WTC11 (cell line): ENCODE measurements at regions not wholly inside any gene's neighbourhood (a gene's known extent, or its start where the extent isn't known, plus 50 kb on each side); places are given as distances from the start of the nearest gene placed in this dataset.

ENCODE experiments used
- ATAC-seq: fragments of 200-7000 bp; cut with Tn5 transposase; 2 replicates; pipeline ENCODE4 v1.10.0; 2021; ENCODE audit warnings: mild to moderate bottlenecking, moderate library complexity
- CTCF ChIA-PET: fragments of 300-600 bp; sonication (Branson Sonifier 250); formaldehyde crosslinking; loops from one replicate; lab custom pipeline; 2021; ENCODE audit warnings: antibody characterized with exemption; lab: Charles Lee
- POLR2A ChIA-PET: fragments of 350-600 bp; sonication (Branson Sonifier 250); formaldehyde crosslinking; loops from one replicate; lab custom pipeline; 2021; ENCODE audit warnings: antibody characterized with exemption; lab: Charles Lee
- DNase-seq: peaks from one replicate; pipeline ENCODE4 v3.0.0; 2021; ENCODE audit warnings: low spot score
- H3K27ac Mint-ChIP-seq: 2 replicates; pipeline ENCODE4 v1.8.0; 2021; ENCODE audit warnings: mixed read lengths
- H3K27me3 Mint-ChIP-seq: 2 replicates; pipeline ENCODE4 v1.8.0; 2021; ENCODE audit warnings: low read depth, mild to moderate bottlenecking, moderate library complexity, mixed read lengths
- H3K36me3 Mint-ChIP-seq: 2 replicates; pipeline ENCODE4 v1.8.0; 2021; ENCODE audit warnings: mixed read lengths
- H3K4me1 Mint-ChIP-seq: 2 replicates; pipeline ENCODE4 v1.8.0; 2022; ENCODE audit warnings: mixed read lengths
- H3K4me3 Mint-ChIP-seq: 2 replicates; pipeline ENCODE4 v1.8.0; 2021; ENCODE audit warnings: mild to moderate bottlenecking, moderate library complexity, mixed read lengths
- H3K9me3 Mint-ChIP-seq: 2 replicates; pipeline ENCODE4 v1.8.0; 2021; ENCODE audit warnings: mixed read lengths
- ATF6 ChIP-seq: sonication (generic); formaldehyde crosslinking; IDR thresholded peaks from 2 replicates; pipeline ENCODE4 v1.8.1; 2023; ENCODE audit warnings: mild to moderate bottlenecking, missing genetic modification reagents
- FOXP1 ChIP-seq: sonication (generic); formaldehyde crosslinking; IDR thresholded peaks from 2 replicates; pipeline ENCODE4 v1.8.0; 2022; ENCODE audit warnings: missing genetic modification reagents, mild to moderate bottlenecking, moderate library complexity, borderline replicate concordance
- GABPB1 ChIP-seq: sonication (generic); formaldehyde crosslinking; IDR thresholded peaks from 2 replicates; pipeline ENCODE4 v1.8.1; 2023; ENCODE audit warnings: mild to moderate bottlenecking, missing genetic modification reagents
- HMGXB4 ChIP-seq: sonication (generic); formaldehyde crosslinking; IDR thresholded peaks from 2 replicates; pipeline ENCODE4 v1.8.1; 2023; ENCODE audit warnings: mild to moderate bottlenecking, moderate library complexity, missing genetic modification reagents
- MAX ChIP-seq: sonication (generic); formaldehyde crosslinking; IDR thresholded peaks from 2 replicates; pipeline ENCODE4 v1.8.0; 2022; ENCODE audit warnings: mild to moderate bottlenecking, missing genetic modification reagents
- MLX ChIP-seq: sonication (generic); formaldehyde crosslinking; IDR thresholded peaks from 2 replicates; pipeline ENCODE4 v1.8.1; 2023; ENCODE audit warnings: mild to moderate bottlenecking, missing genetic modification reagents, moderate library complexity
- MXD4 ChIP-seq: fragments of 250-450 bp; sonication (Bioruptor Pico); IDR thresholded peaks from 2 replicates; pipeline ENCODE4 v1.8.0; 2021; ENCODE audit warnings: mild to moderate bottlenecking, moderate library complexity, borderline replicate concordance
- RORB ChIP-seq: fragments of 250-450 bp; sonication (Bioruptor Pico); IDR thresholded peaks from 2 replicates; pipeline ENCODE4 v1.9.0; 2021; ENCODE audit warnings: mild to moderate bottlenecking
- TP53 ChIP-seq: sonication (generic); formaldehyde crosslinking; IDR thresholded peaks from 2 replicates; pipeline ENCODE4 v1.8.1; 2023; ENCODE audit warnings: mild to moderate bottlenecking, missing genetic modification reagents
- USF1 ChIP-seq: sonication (generic); formaldehyde crosslinking; IDR thresholded peaks from 2 replicates; pipeline ENCODE4 v1.8.0; 2022; ENCODE audit warnings: mild to moderate bottlenecking, missing genetic modification reagents
- ZMAT4 ChIP-seq: fragments of 250-450 bp; sonication (Bioruptor Pico); IDR thresholded peaks from 2 replicates; pipeline ENCODE4 v1.9.0; 2021; ENCODE audit warnings: mild to moderate bottlenecking
- ZNF219 ChIP-seq: sonication (generic); formaldehyde crosslinking; IDR thresholded peaks from 2 replicates; pipeline ENCODE4 v1.8.0; 2023; ENCODE audit warnings: missing genetic modification reagents, mild to moderate bottlenecking, borderline replicate concordance
- ZNF423 ChIP-seq: fragments of 250-450 bp; sonication (Bioruptor Pico); IDR thresholded peaks from 2 replicates; pipeline ENCODE4 v2.1.2; 2022; ENCODE audit warnings: mild to moderate bottlenecking, moderate library complexity
- ZSCAN18 ChIP-seq: fragments of 250-450 bp; sonication (Bioruptor Pico); IDR thresholded peaks from 2 replicates; pipeline ENCODE4 v2.1.2; 2022; ENCODE audit warnings: mild to moderate bottlenecking, moderate library complexity

- 0 out of 2 replicates have a peak, but pooled peaks cover 5% of the 10 kb centered on the region for H3K9me3 Mint-ChIP-seq
Measured at GRCh38 chr2:58926112-58926511, 685.0 kb upstream of the FANCL start.

More at GRCh38 chr2:58926112-58926511, 685.0 kb upstream of the FANCL start:
- DNase-seq, result no peak
- ChIA-PET POLR2A (no interaction called here), CTCF (no interaction called here)
- Mint-ChIP-seq H3K4me1 (peaks cover 25% of the 10 kb centered on the region), H3K27me3 (no peaks in the 10 kb centered on the region), H3K27ac (no peak overlapping the region), H3K36me3 (no peaks in the 10 kb centered on the region), H3K4me3 (no peak overlapping the region)
- TF ChIP-seq ZMAT4 (CRISPR knock-in tag), result no peak
- TF ChIP-seq MXD4 (CRISPR knock-in tag), result no peak
- no peak for TF ChIP-seq ZNF219 (CRISPR knock-in tag)
- no peak for TF ChIP-seq ZSCAN18 (CRISPR knock-in tag)
- TF ChIP-seq MLX (CRISPR knock-in tag), result no peak
- TF ChIP-seq RORB (CRISPR knock-in tag), result no peak
- no peak for TF ChIP-seq ATF6 (CRISPR knock-in tag)
- TF ChIP-seq TP53, result no peak
- TF ChIP-seq FOXP1 (CRISPR knock-in tag), result no peak
- TF ChIP-seq USF1, result no peak
- TF ChIP-seq MAX, result no peak
- TF ChIP-seq ZNF423 (CRISPR knock-in tag), result no peak
- TF ChIP-seq HMGXB4 (CRISPR knock-in tag), result no peak
- TF ChIP-seq GABPB1 (CRISPR knock-in tag), result no peak
- no peak for ATAC-seq
